ENCODE measurements at regions not wholly inside any gene's neighbourhood (a gene's known extent, or its start where the extent isn't known, plus 50 kb on each side); places are given as distances from the start of the nearest gene placed in this dataset.

GRCh38 chr1:96552451-96552850, 169.1 kb upstream of the PTBP2 start:
- Mint-ChIP-seq H3K27ac (no peak overlapping the region), H3K27me3 (no peaks in the 10 kb centered on the region), H3K4me1 (no peaks in the 10 kb centered on the region), H3K4me3 (no peak overlapping the region), H3K36me3 (no peaks in the 10 kb centered on the region), H3K9me3 (no peaks in the 10 kb centered on the region)
- Histone ChIP-seq H3K27me3 (ENCODE audit: insufficient read depth, low read length, poor library complexity, severe bottlenecking) (no peaks in the 10 kb centered on the region), H3K9me3 (ENCODE audit: low read length) (no peaks in the 10 kb centered on the region), H3K4me3 (ENCODE audit: low read length) (no peak overlapping the region), H3K36me3 (ENCODE audit: insufficient read depth, low read length) (no peaks in the 10 kb centered on the region), H3K4me1 (ENCODE audit: insufficient read depth, low read length) (no peaks in the 10 kb centered on the region), H3K27ac (ENCODE audit: low read depth, low read length) (no peak overlapping the region)
- ChIA-PET CTCF (no interaction called here), POLR2A (no interaction called here)
- no peak for DNase-seq

- H3K27me3 Mint-ChIP-seq, result no peaks in the 10 kb centered on the region
- H3K4me3 Mint-ChIP-seq, result no peak overlapping the region
- no peaks in the 10 kb centered on the region for H3K36me3 ChIP-seq (ENCODE audit: insufficient read depth, low read length)
- no peak for DNase-seq
- no peaks in the 10 kb centered on the region for H3K9me3 ChIP-seq (ENCODE audit: low read length)
- CTCF ChIA-PET, result no interaction called here
- no peaks in the 10 kb centered on the region for H3K27me3 ChIP-seq (ENCODE audit: insufficient read depth, low read length, poor library complexity, severe bottlenecking)
- H3K4me3 ChIP-seq (ENCODE audit: low read length), result no peak overlapping the region
- H3K36me3 Mint-ChIP-seq, result no peaks in the 10 kb centered on the region
- POLR2A ChIA-PET, result no interaction called here
- H3K4me1 ChIP-seq (ENCODE audit: insufficient read depth, low read length), result no peaks in the 10 kb centered on the region
- H3K27ac ChIP-seq (ENCODE audit: low read depth, low read length), result no peak overlapping the region
- no peaks in the 10 kb centered on the region for H3K9me3 Mint-ChIP-seq
- H3K27ac Mint-ChIP-seq, result no peak overlapping the region
- H3K4me1 Mint-ChIP-seq, result no peaks in the 10 kb centered on the region
These were observed 167.8 kb upstream of the PTBP2 start for GRCh38 chr1:96553811-96554210.

GRCh38 chr1:96554364-96554763, 167.2 kb upstream of the PTBP2 start:
- no peaks in the 10 kb centered on the region for H3K9me3 ChIP-seq (ENCODE audit: low read length)
- H3K27me3 ChIP-seq (ENCODE audit: insufficient read depth, low read length, poor library complexity, severe bottlenecking), result no peaks in the 10 kb centered on the region
- DNase-seq, result no peak
- POLR2A ChIA-PET, result no interaction called here
- no peaks in the 10 kb centered on the region for H3K4me1 ChIP-seq (ENCODE audit: insufficient read depth, low read length)
- no peaks in the 10 kb centered on the region for H3K36me3 ChIP-seq (ENCODE audit: insufficient read depth, low read length)
- no peaks in the 10 kb centered on the region for H3K9me3 Mint-ChIP-seq
- CTCF ChIA-PET, result no interaction called here
- no peaks in the 10 kb centered on the region for H3K27me3 Mint-ChIP-seq
- H3K4me3 ChIP-seq (ENCODE audit: low read length), result no peak overlapping the region
- no peaks in the 10 kb centered on the region for H3K4me1 Mint-ChIP-seq
- no peaks in the 10 kb centered on the region for H3K36me3 Mint-ChIP-seq
- H3K27ac ChIP-seq (ENCODE audit: low read depth, low read length), result no peak overlapping the region
- no peak overlapping the region for H3K4me3 Mint-ChIP-seq
- no peak overlapping the region for H3K27ac Mint-ChIP-seq

- Mint-ChIP-seq H3K4me3 (no peak overlapping the region), H3K27ac (no peak overlapping the region), H3K4me1 (no peaks in the 10 kb centered on the region), H3K36me3 (no peaks in the 10 kb centered on the region), H3K9me3 (peaks cover 0 to 3% (median 0%) of the 10 kb centered on the region in 5 donors), H3K27me3 (no peaks in the 10 kb centered on the region)
- H3K4me3 ChIP-seq (ENCODE audit: low read length), result no peak overlapping the region
- H3K27me3 ChIP-seq (ENCODE audit: insufficient read depth, low read length, poor library complexity, severe bottlenecking), result no peaks in the 10 kb centered on the region
- no peak for DNase-seq
- no peaks in the 10 kb centered on the region for H3K4me1 ChIP-seq (ENCODE audit: insufficient read depth, low read length)
- POLR2A ChIA-PET, result no interaction called here
- H3K36me3 ChIP-seq (ENCODE audit: insufficient read depth, low read length), result no peaks in the 10 kb centered on the region
- H3K9me3 ChIP-seq (ENCODE audit: low read length), result no peaks in the 10 kb centered on the region
- no peak overlapping the region for H3K27ac ChIP-seq (ENCODE audit: low read depth, low read length)
- CTCF ChIA-PET, result no interaction called here
These were observed 164.2 kb upstream of the PTBP2 start for GRCh38 chr1:96557336-96557735.

GRCh38 chr1:96558635-96559034, 162.9 kb upstream of the PTBP2 start:
- H3K27me3 ChIP-seq (ENCODE audit: insufficient read depth, low read length, poor library complexity, severe bottlenecking), result no peaks in the 10 kb centered on the region
- ChIA-PET POLR2A (no interaction called here), CTCF (no interaction called here)
- DNase-seq, result no peak
- no peaks in the 10 kb centered on the region for H3K27me3 Mint-ChIP-seq
- no peaks in the 10 kb centered on the region for H3K36me3 Mint-ChIP-seq
- no peaks in the 10 kb centered on the region for H3K4me1 Mint-ChIP-seq
- H3K9me3 Mint-ChIP-seq, result peaks cover 0 to 3% (median 0%) of the 10 kb centered on the region in 5 donors
- no peak overlapping the region for H3K27ac ChIP-seq (ENCODE audit: low read depth, low read length)
- H3K4me3 Mint-ChIP-seq, result no peak overlapping the region
- H3K27ac Mint-ChIP-seq, result no peak overlapping the region
- H3K9me3 ChIP-seq (ENCODE audit: low read length), result no peaks in the 10 kb centered on the region
- no peaks in the 10 kb centered on the region for H3K36me3 ChIP-seq (ENCODE audit: insufficient read depth, low read length)
- H3K4me3 ChIP-seq (ENCODE audit: low read length), result no peak overlapping the region
- H3K4me1 ChIP-seq (ENCODE audit: insufficient read depth, low read length), result no peaks in the 10 kb centered on the region

- Mint-ChIP-seq H3K4me1 (no peaks in the 10 kb centered on the region), H3K27me3 (peaks cover 0 to 3% of the 10 kb centered on the region in 2 donors), H3K4me3 (no peak overlapping the region), H3K9me3 (peaks cover 0 to 3% (median 3%) of the 10 kb centered on the region in 5 donors), H3K36me3 (no peaks in the 10 kb centered on the region), H3K27ac (no peak overlapping the region)
- H3K36me3 ChIP-seq (ENCODE audit: insufficient read depth, low read length), result no peaks in the 10 kb centered on the region
- H3K27ac ChIP-seq (ENCODE audit: low read depth, low read length), result no peak overlapping the region
- H3K4me1 ChIP-seq (ENCODE audit: insufficient read depth, low read length), result no peaks in the 10 kb centered on the region
- H3K4me3 ChIP-seq (ENCODE audit: low read length), result no peak overlapping the region
- no peaks in the 10 kb centered on the region for H3K9me3 ChIP-seq (ENCODE audit: low read length)
- CTCF ChIA-PET, result no interaction called here
- no peaks in the 10 kb centered on the region for H3K27me3 ChIP-seq (ENCODE audit: insufficient read depth, low read length, poor library complexity, severe bottlenecking)
- POLR2A ChIA-PET, result no interaction called here
- DNase-seq, result no peak
These were observed 162.4 kb upstream of the PTBP2 start for GRCh38 chr1:96559181-96559580.

GRCh38 chr1:96559707-96560596, 161.6 kb upstream of the PTBP2 start:
- no peak overlapping the region for H3K27ac Mint-ChIP-seq

GRCh38 chr1:96562094-96562493, 159.5 kb upstream of the PTBP2 start:
- no peak for DNase-seq
- peaks cover 0 to 3% (median 3%) of the 10 kb centered on the region in 5 donors for H3K9me3 Mint-ChIP-seq
- H3K27ac Mint-ChIP-seq, result no peak overlapping the region
- Histone ChIP-seq H3K27ac (ENCODE audit: low read depth, low read length) (no peak overlapping the region), H3K27me3 (ENCODE audit: insufficient read depth, low read length, poor library complexity, severe bottlenecking) (no peaks in the 10 kb centered on the region), H3K4me1 (ENCODE audit: insufficient read depth, low read length) (no peaks in the 10 kb centered on the region), H3K36me3 (ENCODE audit: insufficient read depth, low read length) (no peaks in the 10 kb centered on the region), H3K9me3 (ENCODE audit: low read length) (no peaks in the 10 kb centered on the region), H3K4me3 (ENCODE audit: low read length) (no peak overlapping the region)
- H3K4me3 Mint-ChIP-seq, result no peak overlapping the region
- H3K4me1 Mint-ChIP-seq, result no peaks in the 10 kb centered on the region
- ChIA-PET CTCF (no interaction called here), POLR2A (no interaction called here)
- peaks cover 0 to 7% of the 10 kb centered on the region in 2 donors for H3K27me3 Mint-ChIP-seq
- no peaks in the 10 kb centered on the region for H3K36me3 Mint-ChIP-seq

More at GRCh38 chr1:96559707-96560596, 161.6 kb upstream of the PTBP2 start:
- no peaks in the 10 kb centered on the region for H3K27me3 ChIP-seq (ENCODE audit: insufficient read depth, low read length, poor library complexity, severe bottlenecking)
- no peak overlapping the region for H3K4me3 Mint-ChIP-seq
- peaks cover 0 to 3% (median 3%) of the 10 kb centered on the region in 5 donors for H3K9me3 Mint-ChIP-seq
- H3K4me1 ChIP-seq (ENCODE audit: insufficient read depth, low read length), result no peaks in the 10 kb centered on the region
- peaks cover 0 to 4% of the 10 kb centered on the region in 2 donors for H3K27me3 Mint-ChIP-seq
- no peaks in the 10 kb centered on the region for H3K36me3 Mint-ChIP-seq
- H3K4me3 ChIP-seq (ENCODE audit: low read length), result no peak overlapping the region
- H3K36me3 ChIP-seq (ENCODE audit: insufficient read depth, low read length), result no peaks in the 10 kb centered on the region
- no peaks in the 10 kb centered on the region for H3K4me1 Mint-ChIP-seq
- POLR2A ChIA-PET, result no interaction called here
- H3K9me3 ChIP-seq (ENCODE audit: low read length), result no peaks in the 10 kb centered on the region
- no peak overlapping the region for H3K27ac ChIP-seq (ENCODE audit: low read depth, low read length)
- CTCF ChIA-PET, result no interaction called here
- DNase-seq, result no peak

Data from CD8-positive, alpha-beta memory T cell (primary cell).